ENCODE measurements at regions not wholly inside any gene's neighbourhood (a gene's known extent, or its start where the extent isn't known, plus 50 kb on each side); places are given as distances from the start of the nearest gene placed in this dataset.

- DNase-seq (no peak), ATAC-seq (no peak)
- H3K27me3 ChIP-seq (ENCODE audit: control insufficient read depth, insufficient read depth, low read length), result no peaks in the 10 kb centered on the region
- no peaks in the 10 kb centered on the region for H3K4me1 ChIP-seq (ENCODE audit: control insufficient read depth, insufficient read depth, low read length)
- Mint-ChIP-seq H3K27me3 (ENCODE audit: low read depth in 2 of 2) (no peaks in the 10 kb centered on the region), H3K4me3 (no peak overlapping the region), H3K4me1 (no peaks in the 10 kb centered on the region), H3K27ac (no peak overlapping the region), H3K36me3 (no peaks in the 10 kb centered on the region), H3K9me3 (peaks cover 11 to 13% of the 10 kb centered on the region in 2 donors)
- peaks cover 3% of the 10 kb centered on the region for H3K9me3 ChIP-seq (ENCODE audit: control insufficient read depth, insufficient read depth, low read length)
- 85% methylated on average over 1 of the region's 2 CpGs for WGBS (ENCODE audit: insufficient coverage)
- no peaks in the 10 kb centered on the region for H3K36me3 ChIP-seq (ENCODE audit: control insufficient read depth, insufficient read depth, low read length)
- H3K4me3 ChIP-seq (ENCODE audit: low read length), result no peak overlapping the region
- H3K27ac ChIP-seq (ENCODE audit: low read length), result no peak overlapping the region
- intact Hi-C loops (cut with micrococcal nuclease), result no loop called here
- no peak for TF ChIP-seq CTCF (IDR thresholded peaks at IDR 0.05)
These were observed 379.9 kb downstream of the ADAM29 start for GRCh38 chr4:175297965-175298565.

GRCh38 chr4:175306436-175306835 lies 388.3 kb downstream of the ADAM29 start:
- intact Hi-C loops (cut with micrococcal nuclease), result no loop called here
- H3K9me3 Mint-ChIP-seq, result peaks cover 8 to 21% of the 10 kb centered on the region in 2 donors

GRCh38 chr4:175307326-175307725 lies 389.2 kb downstream of the ADAM29 start:
- Mint-ChIP-seq H3K9me3 (peaks cover 7 to 21% of the 10 kb centered on the region in 2 donors), H3K4me3 (no peak overlapping the region), H3K27me3 (ENCODE audit: low read depth in 2 of 2) (no peaks in the 10 kb centered on the region), H3K36me3 (peaks cover 5% of the 10 kb centered on the region), H3K27ac (no peak overlapping the region), H3K4me1 (no peaks in the 10 kb centered on the region)
- intact Hi-C loops (cut with micrococcal nuclease), result no loop called here
- no peak for DNase-seq
- no peak overlapping the region for H3K27ac ChIP-seq (ENCODE audit: low read length)
- H3K4me1 ChIP-seq (ENCODE audit: control insufficient read depth, insufficient read depth, low read length), result no peaks in the 10 kb centered on the region
- H3K4me3 ChIP-seq (ENCODE audit: low read length), result no peak overlapping the region
- H3K36me3 ChIP-seq (ENCODE audit: control insufficient read depth, insufficient read depth, low read length), result no peaks in the 10 kb centered on the region
- no peaks in the 10 kb centered on the region for H3K27me3 ChIP-seq (ENCODE audit: control insufficient read depth, insufficient read depth, low read length)
- no CpG with 5 or more reads among the region's 1 CpG for WGBS (ENCODE audit: insufficient coverage)
- no peaks in the 10 kb centered on the region for H3K9me3 ChIP-seq (ENCODE audit: control insufficient read depth, insufficient read depth, low read length)
- no peak for TF ChIP-seq CTCF (IDR thresholded peaks at IDR 0.05)
- ATAC-seq, result no peak

More at GRCh38 chr4:175306436-175306835, 388.3 kb downstream of the ADAM29 start:
- no peaks in the 10 kb centered on the region for H3K36me3 ChIP-seq (ENCODE audit: control insufficient read depth, insufficient read depth, low read length)
- no peak overlapping the region for H3K4me3 ChIP-seq (ENCODE audit: low read length)
- no peak overlapping the region for H3K27ac ChIP-seq (ENCODE audit: low read length)
- no peaks in the 10 kb centered on the region for H3K27me3 Mint-ChIP-seq (ENCODE audit: low read depth in 2 of 2)
- no peak overlapping the region for H3K4me3 Mint-ChIP-seq
- no peaks in the 10 kb centered on the region for H3K27me3 ChIP-seq (ENCODE audit: control insufficient read depth, insufficient read depth, low read length)
- no peak overlapping the region for H3K27ac Mint-ChIP-seq
- H3K9me3 ChIP-seq (ENCODE audit: control insufficient read depth, insufficient read depth, low read length), result no peaks in the 10 kb centered on the region
- no peaks in the 10 kb centered on the region for H3K4me1 ChIP-seq (ENCODE audit: control insufficient read depth, insufficient read depth, low read length)
- TF ChIP-seq CTCF (IDR thresholded peaks at IDR 0.05), result no peak
- ATAC-seq (no peak), DNase-seq (no peak)
- no peaks in the 10 kb centered on the region for H3K4me1 Mint-ChIP-seq
- peaks cover 5% of the 10 kb centered on the region for H3K36me3 Mint-ChIP-seq

DNA sequence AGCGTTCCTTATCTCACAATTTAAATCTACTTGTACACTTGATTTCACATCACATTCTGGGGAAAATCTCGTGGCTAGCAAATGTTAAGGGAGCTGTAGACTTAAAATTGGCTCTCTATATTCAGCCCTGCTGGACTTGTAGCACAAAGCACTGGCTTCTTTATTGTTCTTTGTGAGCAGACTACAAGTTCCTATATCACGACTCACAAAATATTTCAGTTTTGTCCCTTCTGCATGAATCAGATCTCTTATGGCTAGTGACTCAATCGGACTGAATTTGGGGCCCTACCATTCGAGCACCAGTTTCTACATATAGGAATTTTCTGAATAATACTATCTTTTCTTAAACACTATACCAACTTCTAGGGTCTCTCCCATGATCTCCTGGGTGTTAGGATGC lies 390.1 kb downstream of the ADAM29 start:
- Histone ChIP-seq H3K27me3 (ENCODE audit: control insufficient read depth, insufficient read depth, low read length) (no peaks in the 10 kb centered on the region), H3K36me3 (ENCODE audit: control insufficient read depth, insufficient read depth, low read length) (no peaks in the 10 kb centered on the region), H3K4me1 (ENCODE audit: control insufficient read depth, insufficient read depth, low read length) (no peaks in the 10 kb centered on the region), H3K9me3 (ENCODE audit: control insufficient read depth, insufficient read depth, low read length) (no peaks in the 10 kb centered on the region), H3K4me3 (ENCODE audit: low read length) (no peak overlapping the region), H3K27ac (ENCODE audit: low read length) (no peak overlapping the region)
- H3K27ac Mint-ChIP-seq, result no peak overlapping the region
- H3K36me3 Mint-ChIP-seq, result peaks cover 5% of the 10 kb centered on the region
- intact Hi-C loops (cut with micrococcal nuclease), result no loop called here
- TF ChIP-seq CTCF (IDR thresholded peaks at IDR 0.05), result no peak
- DNase-seq, result no peak
- 82% methylated on average over 5 of the region's 5 CpGs for WGBS (ENCODE audit: insufficient coverage)
- H3K4me1 Mint-ChIP-seq, result no peaks in the 10 kb centered on the region
- peaks cover 7 to 21% of the 10 kb centered on the region in 2 donors for H3K9me3 Mint-ChIP-seq
- H3K4me3 Mint-ChIP-seq, result no peak overlapping the region
- ATAC-seq, result no peak
- H3K27me3 Mint-ChIP-seq (ENCODE audit: low read depth in 2 of 2), result no peaks in the 10 kb centered on the region

Measured in natural killer cell (primary cell).